HAP-1 (cell line): ENCODE measurements at regions not wholly inside any gene's neighbourhood (a gene's known extent, or its start where the extent isn't known, plus 50 kb on each side); places are given as distances from the start of the nearest gene placed in this dataset.

Experiments
- DNase-seq, 2 experiments: peaks; one replicate each; pipeline ENCODE4 v3.0.0-alpha.2; 2016 to 2020; ENCODE audit warnings: low spot score in 2 of 2
- H3K27me3 ChIP-seq: fragments of 250-450 bp; sonication (Bioruptor Pico); 2 replicates; pipeline ENCODE4 v1.5.1; 2020; ENCODE audit warnings: low read depth, mild to moderate bottlenecking, moderate library complexity
- H3K36me3 ChIP-seq: fragments of 250-450 bp; sonication (Bioruptor Pico); replicated peaks from 2 replicates; pipeline ENCODE4 v1.5.1; 2020; ENCODE audit warnings: mild to moderate bottlenecking
- H3K4me1 ChIP-seq: fragments of 250-450 bp; sonication (Bioruptor Pico); 2 replicates; pipeline ENCODE4 v1.5.1; 2020; ENCODE audit warnings: mild to moderate bottlenecking
- H3K4me3 ChIP-seq: fragments of 250-450 bp; sonication (Bioruptor Pico); 2 replicates; pipeline ENCODE4 v1.5.1; 2020; ENCODE audit warnings: mild to moderate bottlenecking, moderate library complexity
- H3K9me3 ChIP-seq: fragments of 250-450 bp; sonication (Bioruptor Pico); 2 replicates; pipeline ENCODE4 v1.5.1; 2020; ENCODE audit warnings: mild to moderate bottlenecking, moderate library complexity
- in situ Hi-C: fragments of 300-500 bp; cut with MboI; formaldehyde crosslinking; loops from 3 replicates; pipeline ENCODE4 v1.14.3; 2020; ENCODE audit warnings: low sequenced_read_pairs, inconsistent platforms, mixed read lengths

GRCh38 chr3:187618722-187619121 lies 51.5 kb downstream of the SST start:
- in situ Hi-C loops: no loop called here
- no peaks in the 10 kb centered on the region for H3K9me3 ChIP-seq
- H3K4me1 ChIP-seq: no peaks in the 10 kb centered on the region
- H3K36me3 ChIP-seq: no peaks in the 10 kb centered on the region
- DNase-seq: no peak
- H3K4me3 ChIP-seq: no peak overlapping the region
- peaks cover 4% of the 10 kb centered on the region for H3K27me3 ChIP-seq

- Histone ChIP-seq H3K27me3 (peaks cover 2% of the 10 kb centered on the region; the same call in 1 of the 2 replicates), H3K4me3 (no peak overlapping the region), H3K36me3 (no peaks in the 10 kb centered on the region), H3K4me1 (no peaks in the 10 kb centered on the region), H3K9me3 (no peaks in the 10 kb centered on the region)
- no peak for DNase-seq
- in situ Hi-C loops: no loop called here
Observed at GRCh38 chr3:187617213-187617612, 53.0 kb downstream of the SST start.

DNA sequence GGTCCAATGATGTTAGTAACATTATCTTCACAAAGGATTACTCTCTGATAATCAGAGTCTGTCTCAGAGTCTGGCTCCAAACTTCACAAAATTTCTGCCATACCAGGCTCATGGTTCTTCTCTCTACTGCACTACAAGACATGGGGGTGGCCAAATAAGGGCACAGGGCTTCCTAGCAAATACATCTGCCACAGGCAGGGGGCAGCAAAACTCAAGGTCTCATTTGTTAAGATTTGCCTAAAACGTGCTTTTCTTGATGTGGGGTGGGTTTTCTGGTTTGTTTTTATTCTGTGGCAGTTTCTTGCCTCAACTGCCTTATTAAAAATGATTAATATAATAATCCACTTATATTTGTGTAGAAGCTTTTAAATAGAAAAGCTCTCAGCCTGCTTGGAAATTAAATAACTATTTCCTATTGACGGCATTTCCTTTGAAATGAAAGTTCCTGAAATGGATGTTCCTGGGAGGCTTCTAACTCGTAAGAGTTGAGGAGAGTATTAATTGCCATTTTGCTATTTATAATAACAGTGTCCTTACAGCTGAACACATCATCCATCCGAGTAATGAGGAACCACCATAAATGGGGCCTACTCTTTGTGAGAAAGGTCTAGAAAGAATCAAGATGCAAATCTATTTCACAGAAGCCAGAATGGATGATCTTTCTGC lies 53.8 kb downstream of the SST start:
- H3K4me1 ChIP-seq: no peaks in the 10 kb centered on the region
- peak; percentile 36 to 72 for DNase-seq
- in situ Hi-C loops: no loop called here

DNA sequence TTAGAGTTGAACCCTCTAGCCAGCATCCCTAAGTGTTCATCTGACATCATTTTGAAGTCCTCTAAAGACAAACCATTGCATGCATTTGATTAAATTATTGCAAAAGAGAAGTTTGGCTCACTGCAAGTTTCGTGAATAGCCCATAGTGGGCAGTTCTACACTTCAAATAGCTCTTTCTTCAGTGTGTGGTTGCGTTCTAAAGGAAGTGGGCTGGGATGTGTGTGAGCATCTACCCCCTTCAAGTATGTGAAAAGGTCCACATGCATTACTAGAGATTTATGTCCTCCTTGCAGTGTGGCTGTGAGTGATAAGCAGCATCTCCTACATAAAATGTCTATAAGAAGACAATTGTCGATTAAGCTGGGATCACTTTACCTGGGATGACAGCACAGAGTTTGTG lies 54.6 kb downstream of the SST start:
- Histone ChIP-seq H3K27me3 (peaks cover 2% of the 10 kb centered on the region; the same call in 1 of the 2 replicates), H3K36me3 (no peaks in the 10 kb centered on the region), H3K4me1 (no peaks in the 10 kb centered on the region), H3K4me3 (no peak overlapping the region), H3K9me3 (no peaks in the 10 kb centered on the region)
- in situ Hi-C loops: no loop called here
- no peak for DNase-seq

More for the DNA sequence above, 53.8 kb downstream of the SST start:
- peaks cover 2% of the 10 kb centered on the region; the same call in 1 of the 2 replicates for H3K27me3 ChIP-seq
- no peaks in the 10 kb centered on the region for H3K9me3 ChIP-seq
- no peaks in the 10 kb centered on the region for H3K36me3 ChIP-seq
- no peak overlapping the region for H3K4me3 ChIP-seq

GRCh38 chr3:187612656-187613055 lies 57.5 kb downstream of the SST start:
- DNase-seq: no peak
- Histone ChIP-seq H3K27me3 (peaks cover 2% of the 10 kb centered on the region; the same call in 1 of the 2 replicates), H3K36me3 (no peaks in the 10 kb centered on the region), H3K4me3 (no peak overlapping the region), H3K9me3 (no peaks in the 10 kb centered on the region), H3K4me1 (no peaks in the 10 kb centered on the region)
- in situ Hi-C loops: no loop called here

DNA sequence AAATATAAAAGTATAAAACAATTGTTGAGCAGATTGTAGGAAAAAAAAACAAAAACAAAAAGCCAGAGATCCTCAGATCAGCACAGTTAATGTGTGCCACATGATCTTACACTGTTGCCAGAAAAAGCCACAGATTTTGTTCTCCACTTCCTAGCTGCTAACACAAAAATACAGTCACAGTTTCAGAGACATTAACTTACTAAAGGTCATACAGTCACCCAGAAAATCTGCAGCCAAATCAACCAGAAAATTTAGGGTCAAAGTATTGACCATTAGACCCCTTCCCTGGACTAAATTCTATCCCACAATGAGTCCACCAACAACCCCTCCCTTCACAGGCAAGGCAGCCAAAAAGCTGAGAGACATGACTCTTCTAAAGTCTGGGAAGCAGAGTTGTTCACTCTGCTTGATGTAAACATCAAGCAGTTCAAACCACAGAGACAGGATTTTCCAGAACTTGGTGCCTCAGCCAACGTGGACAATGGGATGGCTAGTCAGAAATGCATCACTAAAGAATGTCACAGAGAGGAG lies 59.1 kb downstream of the SST start:
- Histone ChIP-seq H3K9me3 (no peaks in the 10 kb centered on the region), H3K4me1 (no peaks in the 10 kb centered on the region), H3K27me3 (0 out of 2 replicates have a peak, but pooled peaks cover 2% of the 10 kb centered on the region), H3K4me3 (no peak overlapping the region), H3K36me3 (no peaks in the 10 kb centered on the region)
- no peak for DNase-seq
- in situ Hi-C loops: no loop called here

GRCh38 chr3:187594272-187594671 lies 75.9 kb downstream of the SST start:
- Histone ChIP-seq H3K9me3 (no peaks in the 10 kb centered on the region), H3K27me3 (peaks cover 6% of the 10 kb centered on the region), H3K4me3 (no peak overlapping the region), H3K4me1 (peaks cover 9% of the 10 kb centered on the region), H3K36me3 (no peaks in the 10 kb centered on the region)
- no peak for DNase-seq
- in situ Hi-C loops: no loop called here

DNA sequence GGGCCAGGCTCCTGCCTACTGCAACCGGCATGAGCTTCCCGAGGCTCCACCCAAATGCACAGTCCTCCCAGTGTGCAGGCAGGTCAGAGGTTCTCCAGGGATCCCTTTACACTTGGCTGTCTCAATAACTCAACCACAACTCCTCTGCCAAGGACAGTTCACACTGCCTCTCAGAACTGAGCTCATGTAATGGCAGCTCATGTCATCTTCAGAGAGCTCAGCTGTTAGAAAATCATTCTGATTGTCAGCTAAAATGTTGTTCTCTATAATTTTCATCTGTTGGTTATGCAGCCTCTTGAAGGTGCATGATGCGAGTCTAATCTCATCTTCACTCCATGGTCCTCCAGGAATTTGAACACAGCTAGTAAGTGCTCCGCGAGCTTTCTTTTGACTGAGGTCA lies 76.7 kb downstream of the SST start:
- Histone ChIP-seq H3K9me3 (no peaks in the 10 kb centered on the region), H3K36me3 (no peaks in the 10 kb centered on the region), H3K27me3 (peaks cover 6% of the 10 kb centered on the region), H3K4me1 (peaks cover 9% of the 10 kb centered on the region), H3K4me3 (no peak overlapping the region)
- no peak for DNase-seq
- in situ Hi-C loops: no loop called here

GRCh38 chr3:187590861-187591576 lies 79.2 kb downstream of the SST start:
- peaks cover 4% of the 10 kb centered on the region; the same call in 1 of the 2 replicates for H3K27me3 ChIP-seq
- no peaks in the 10 kb centered on the region for H3K36me3 ChIP-seq
- no peak overlapping the region for H3K4me3 ChIP-seq
- in situ Hi-C loops: no loop called here
- DNase-seq: peak; percentile 51 to 53
- no peaks in the 10 kb centered on the region for H3K9me3 ChIP-seq
- H3K4me1 ChIP-seq: peaks cover 9% of the 10 kb centered on the region

DNA sequence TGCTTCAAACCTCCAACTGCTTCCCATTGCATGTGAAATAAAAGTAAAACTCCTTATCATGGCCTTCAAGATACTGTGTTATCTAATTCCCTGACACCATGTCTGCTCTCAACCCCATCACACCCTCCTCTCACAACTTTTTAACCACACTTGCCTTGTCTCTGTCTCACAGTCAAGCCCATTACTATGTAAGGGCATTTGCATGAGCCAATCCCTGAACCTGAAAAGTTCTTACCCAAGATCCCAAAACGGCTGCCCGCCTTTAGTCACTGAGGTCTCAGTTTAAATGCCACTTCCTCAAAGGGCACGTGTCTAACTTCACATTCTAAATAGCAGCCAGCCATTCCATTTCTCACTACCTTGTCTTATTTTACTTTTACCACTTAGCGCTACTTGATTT lies 83.1 kb downstream of the SST start:
- no peaks in the 10 kb centered on the region for H3K27me3 ChIP-seq
- H3K4me3 ChIP-seq: no peak overlapping the region
- H3K9me3 ChIP-seq: no peaks in the 10 kb centered on the region
- DNase-seq: no peak
- in situ Hi-C loops: no loop called here
- H3K36me3 ChIP-seq: no peaks in the 10 kb centered on the region
- peaks cover 9% of the 10 kb centered on the region for H3K4me1 ChIP-seq

DNA sequence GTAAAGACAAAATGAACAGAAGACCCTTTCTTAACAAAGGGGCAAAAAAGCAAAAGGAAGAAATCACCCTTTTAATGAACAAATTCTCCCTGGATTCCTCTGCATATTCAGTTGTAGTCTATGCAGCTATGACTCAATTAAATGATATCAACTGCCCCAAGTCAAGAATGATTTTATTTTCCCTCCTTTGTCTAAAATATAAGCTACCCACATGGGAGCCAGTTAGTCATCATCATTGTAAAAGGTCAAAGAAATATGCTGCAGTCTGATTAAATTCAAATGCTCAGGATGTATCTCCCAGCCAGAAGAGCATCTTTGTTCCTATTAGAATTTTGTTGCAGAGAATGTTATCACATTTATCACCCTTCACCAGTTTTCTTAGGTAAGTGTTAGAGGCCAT lies 84.0 kb downstream of the SST start:
- Histone ChIP-seq H3K4me3 (no peak overlapping the region), H3K4me1 (peaks cover under 1% of the 10 kb centered on the region), H3K27me3 (no peaks in the 10 kb centered on the region), H3K36me3 (no peaks in the 10 kb centered on the region), H3K9me3 (no peaks in the 10 kb centered on the region)
- in situ Hi-C loops: no loop called here
- no peak for DNase-seq

- no peaks in the 10 kb centered on the region for H3K36me3 ChIP-seq
- in situ Hi-C loops: no loop called here
- no peak overlapping the region for H3K4me3 ChIP-seq
- no peaks in the 10 kb centered on the region for H3K27me3 ChIP-seq
- no peaks in the 10 kb centered on the region for H3K9me3 ChIP-seq
- peaks cover 10% of the 10 kb centered on the region for H3K4me1 ChIP-seq
- DNase-seq: no peak
Observed at GRCh38 chr3:187572441-187572840, 97.8 kb downstream of the SST start.

GRCh38 chr3:187571701-187572100 lies 98.5 kb downstream of the SST start:
- H3K27me3 ChIP-seq: no peaks in the 10 kb centered on the region
- in situ Hi-C loops: no loop called here
- no peak for DNase-seq
- H3K9me3 ChIP-seq: no peaks in the 10 kb centered on the region
- peaks cover 14% of the 10 kb centered on the region for H3K4me1 ChIP-seq
- no peak overlapping the region for H3K4me3 ChIP-seq
- H3K36me3 ChIP-seq: no peaks in the 10 kb centered on the region

DNA sequence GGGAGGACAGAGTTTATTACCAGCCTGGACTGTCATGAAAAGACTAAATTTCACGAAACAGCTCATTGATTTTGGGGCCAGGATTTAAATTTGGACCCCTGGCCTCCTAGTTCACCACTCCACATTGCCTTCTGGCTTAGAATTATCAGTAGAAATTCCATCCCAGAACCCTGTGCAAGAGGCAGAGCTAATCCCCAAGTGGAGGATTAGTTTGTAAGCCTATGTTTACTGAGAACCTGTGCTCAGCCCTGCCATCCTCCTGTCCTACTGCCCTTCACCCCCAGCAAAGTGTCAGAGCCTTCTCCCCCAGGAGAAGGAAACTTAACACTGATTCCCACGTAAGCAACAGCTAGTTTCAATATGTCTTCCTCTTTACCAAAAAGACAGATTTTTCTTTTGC lies 99.4 kb downstream of the SST start:
- DNase-seq: no peak
- no peaks in the 10 kb centered on the region for H3K27me3 ChIP-seq
- H3K4me3 ChIP-seq: no peak overlapping the region
- H3K4me1 ChIP-seq: peaks cover 14% of the 10 kb centered on the region
- in situ Hi-C loops: no loop called here
- no peaks in the 10 kb centered on the region for H3K9me3 ChIP-seq
- no peaks in the 10 kb centered on the region for H3K36me3 ChIP-seq
